ENCODE measurements at regions not wholly inside any gene's neighbourhood (a gene's known extent, or its start where the extent isn't known, plus 50 kb on each side); places are given as distances from the start of the nearest gene placed in this dataset.

GRCh38 chr5:62065050-62065449 is 241.0 kb upstream of the KIF2A start:
- ChIA-PET CTCF (interaction anchor here (1.3 to 3.9 kb wide), 2 partner anchors 8 to 11 kb away, joined by 3 to 12 read pairs; no protein-coding TSS in a partner anchor), POLR2A (no interaction called here)
- DNase-seq (ENCODE audit: extremely low spot score): no peak
- no peak for TF ChIP-seq CTCF (IDR thresholded peaks at IDR 0.05; ENCODE audit: control extremely low read depth, extremely low read depth, low read depth, missing control alignments)

GRCh38 chr5:62066761-62067277 is 239.2 kb upstream of the KIF2A start:
- DNase-seq (ENCODE audit: extremely low spot score): no peak
- TF ChIP-seq CTCF (IDR thresholded peaks at IDR 0.05; ENCODE audit: control extremely low read depth, extremely low read depth, low read depth, missing control alignments): no peak
- ChIA-PET CTCF (interaction anchor here (3.9 kb wide), 1 partner anchor 9 kb away, joined by 12 read pairs; no protein-coding TSS in a partner anchor), POLR2A (no interaction called here)

- no peak for TF ChIP-seq CTCF (IDR thresholded peaks at IDR 0.05; ENCODE audit: control extremely low read depth, extremely low read depth, low read depth, missing control alignments)
- POLR2A ChIA-PET: no interaction called here
- no peak for DNase-seq (ENCODE audit: extremely low spot score)
- CTCF ChIA-PET: interaction anchor here (3.9 kb wide), 1 partner anchor 8 kb away, joined by 12 read pairs; no protein-coding TSS in a partner anchor
Observed at GRCh38 chr5:62068554-62068953, 237.5 kb upstream of the KIF2A start.

- CTCF ChIA-PET: interaction anchor here (1.6 to 3.0 kb wide), 2 partner anchors 11 to 17 kb away, joined by 4 to 12 read pairs; no protein-coding TSS in a partner anchor
- no peak for TF ChIP-seq CTCF (IDR thresholded peaks at IDR 0.05; ENCODE audit: control extremely low read depth, extremely low read depth, low read depth, missing control alignments)
Observed at GRCh38 chr5:62077387-62077786, 228.6 kb upstream of the KIF2A start.

GRCh38 chr5:62077823-62078550 is 228.0 kb upstream of the KIF2A start:
- TF ChIP-seq CTCF (IDR thresholded peaks at IDR 0.05; ENCODE audit: control extremely low read depth, extremely low read depth, low read depth, missing control alignments): no peak
- ChIA-PET POLR2A (no interaction called here), CTCF (interaction anchor here (1.6 to 3.0 kb wide), 2 partner anchors 12 to 16 kb away, joined by 4 to 12 read pairs; no protein-coding TSS in a partner anchor)
- DNase-seq (ENCODE audit: extremely low spot score): no peak

More at GRCh38 chr5:62077387-62077786, 228.6 kb upstream of the KIF2A start:
- POLR2A ChIA-PET: no interaction called here
- no peak for DNase-seq (ENCODE audit: extremely low spot score)

GRCh38 chr5:62082370-62082801 is 223.6 kb upstream of the KIF2A start:
- no peak for DNase-seq (ENCODE audit: extremely low spot score)
- POLR2A ChIA-PET: no interaction called here
- CTCF ChIA-PET: no interaction called here
- no peak for TF ChIP-seq CTCF (IDR thresholded peaks at IDR 0.05; ENCODE audit: control extremely low read depth, extremely low read depth, low read depth, missing control alignments)

All from GM10248 (cell line).